ENCODE measurements at regions not wholly inside any gene's neighbourhood (a gene's known extent, or its start where the extent isn't known, plus 50 kb on each side); places are given as distances from the start of the nearest gene placed in this dataset.
"Not testable (repeated sequence)": the region's sequence is repeated elsewhere in the genome, so short reads cannot be mapped to it uniquely, and the experiment has no call there.

GRCh38 chr13:18725242-18725822 lies 456.3 kb downstream of the TUBA3C start:
- DNase-seq (ENCODE audit: missing footprints); intact Hi-C loops (cut with DNase I); ATAC-seq: not testable (repeated sequence)

DNA sequence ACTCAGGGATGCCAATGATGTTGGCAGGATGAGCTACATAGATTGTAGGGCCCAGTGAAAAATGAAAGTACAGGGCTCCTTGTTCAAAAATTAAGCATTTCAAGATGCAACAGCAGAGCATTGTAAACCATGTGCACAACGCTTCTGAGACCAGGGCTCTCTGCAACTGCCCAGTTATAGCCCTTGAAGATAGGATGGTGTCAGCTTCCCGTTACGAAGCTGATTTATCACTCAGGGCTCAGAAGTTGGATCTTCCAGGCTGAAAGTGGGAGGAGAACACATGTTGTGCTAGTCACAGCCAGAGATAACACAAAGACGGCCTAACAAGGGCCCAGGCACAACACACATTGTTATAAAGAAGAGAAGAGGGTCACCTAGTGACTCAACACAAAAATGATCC lies 466.7 kb downstream of the TUBA3C start:
- ATAC-seq (no peak), DNase-seq (ENCODE audit: missing footprints) (no peak)
- intact Hi-C loops (cut with DNase I), result no loop called here

- intact Hi-C loops (cut with DNase I); ATAC-seq; DNase-seq (ENCODE audit: missing footprints): not testable (repeated sequence)
Measured at GRCh38 chr13:18710673-18711072, 471.0 kb downstream of the TUBA3C start.

- DNase-seq (ENCODE audit: missing footprints); intact Hi-C loops (cut with DNase I); ATAC-seq: not testable (repeated sequence)
Measured at GRCh38 chr13:18706538-18706937, 475.1 kb downstream of the TUBA3C start.

- ATAC-seq; intact Hi-C loops (cut with DNase I): not testable (repeated sequence)
Measured at GRCh38 chr13:18702464-18703247, 479.0 kb downstream of the TUBA3C start.

DNA sequence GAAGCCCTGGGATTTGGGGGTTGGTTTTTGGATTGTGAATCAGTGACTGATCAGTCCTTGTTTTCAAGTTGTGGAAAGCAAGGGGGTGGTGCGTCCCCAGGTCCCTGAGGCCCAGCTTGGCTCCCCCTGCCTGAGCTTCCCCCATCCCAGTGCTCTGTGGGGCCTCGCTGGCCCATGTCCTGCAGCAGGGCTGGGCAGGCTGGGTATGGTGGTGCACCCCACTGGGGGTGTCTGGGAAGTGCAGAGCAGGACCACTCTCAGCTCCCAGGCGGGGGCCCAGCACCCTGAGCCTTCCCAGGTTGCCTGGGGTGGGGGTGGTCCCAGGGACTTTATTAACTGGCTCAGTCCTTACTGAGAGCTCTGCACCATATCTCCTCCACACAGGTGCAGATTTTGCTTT lies 483.3 kb downstream of the TUBA3C start:
- DNase-seq (ENCODE audit: missing footprints); ATAC-seq; intact Hi-C loops (cut with DNase I): not testable (repeated sequence)

More at GRCh38 chr13:18702464-18703247, 479.0 kb downstream of the TUBA3C start:
- not testable (repeated sequence) for DNase-seq (ENCODE audit: missing footprints)

DNA sequence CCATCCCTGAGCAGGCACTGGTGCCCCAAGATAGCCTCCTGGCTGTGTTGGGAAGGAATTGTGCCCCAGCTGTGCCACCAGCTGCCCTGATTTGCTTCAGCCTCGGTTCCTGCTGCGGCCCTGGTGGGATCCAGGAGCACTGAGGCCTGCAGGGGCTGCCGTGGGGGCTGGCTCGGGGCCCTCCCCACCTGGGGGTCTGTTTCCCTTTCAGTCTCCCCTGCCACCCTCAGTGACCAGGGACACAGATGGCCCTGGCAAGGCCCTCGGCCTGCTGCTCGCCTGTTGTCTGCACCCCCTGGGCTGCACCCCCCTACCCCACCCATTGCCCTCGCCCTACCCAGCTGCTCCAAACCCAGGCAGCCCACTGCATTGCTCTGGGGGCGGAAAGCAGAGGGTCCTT lies 483.8 kb downstream of the TUBA3C start:
- intact Hi-C loops (cut with DNase I); DNase-seq (ENCODE audit: missing footprints); ATAC-seq: not testable (repeated sequence)

- DNase-seq (ENCODE audit: missing footprints); intact Hi-C loops (cut with DNase I); ATAC-seq: not testable (repeated sequence)
Measured at GRCh38 chr13:18697221-18697620, 484.4 kb downstream of the TUBA3C start.

- DNase-seq (ENCODE audit: missing footprints); ATAC-seq; intact Hi-C loops (cut with DNase I): not testable (repeated sequence)
Measured at GRCh38 chr13:18677403-18677802, 504.2 kb downstream of the TUBA3C start.

- DNase-seq (ENCODE audit: missing footprints); intact Hi-C loops (cut with DNase I); ATAC-seq: not testable (repeated sequence)
Measured at GRCh38 chr13:18675268-18675667, 506.4 kb downstream of the TUBA3C start.

DNA sequence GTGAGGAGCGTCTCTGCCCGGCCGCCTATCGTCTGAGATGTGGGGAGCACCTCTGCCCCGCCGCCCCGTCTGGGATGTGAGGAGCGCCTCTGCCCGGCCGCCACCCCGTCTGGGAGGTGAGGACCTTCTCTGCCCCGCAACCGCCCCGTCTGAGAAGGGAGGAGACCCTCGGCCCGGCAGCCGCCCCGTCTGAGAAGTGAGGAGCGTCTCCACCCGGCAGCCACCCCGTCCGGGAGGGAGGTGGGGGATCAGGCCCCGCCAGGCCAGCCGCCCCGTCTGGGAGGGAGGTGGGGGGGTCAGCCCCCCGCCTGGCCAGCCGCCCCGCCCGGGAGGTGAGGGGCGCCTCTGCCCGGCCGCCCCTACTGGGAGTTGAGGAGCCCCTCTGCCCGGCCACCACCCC lies 507.8 kb downstream of the TUBA3C start:
- ATAC-seq; intact Hi-C loops (cut with DNase I); DNase-seq (ENCODE audit: missing footprints): not testable (repeated sequence)

GRCh38 chr13:18666585-18666984 lies 515.0 kb downstream of the TUBA3C start:
- intact Hi-C loops (cut with DNase I); ATAC-seq; DNase-seq (ENCODE audit: missing footprints): not testable (repeated sequence)

DNA sequence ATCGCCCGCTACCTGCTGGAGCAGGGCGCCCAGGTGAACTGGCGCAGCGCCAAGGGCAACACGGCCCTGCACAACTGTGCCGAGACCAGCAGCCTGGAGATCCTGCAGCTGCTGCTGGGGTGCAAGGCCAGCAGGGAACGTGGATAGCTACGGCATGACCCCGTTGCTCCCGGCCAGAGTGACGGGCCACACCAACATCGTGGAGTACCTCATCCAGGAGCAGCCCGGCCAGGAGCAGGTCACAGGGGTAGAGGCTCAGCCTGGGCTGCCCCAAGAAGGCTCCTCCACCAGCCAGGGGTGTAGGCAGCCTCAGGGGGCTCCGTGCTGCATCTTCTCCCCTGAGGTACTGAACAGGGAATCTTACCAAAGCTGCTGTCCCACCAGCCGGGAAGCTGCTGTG lies 515.9 kb downstream of the TUBA3C start:
- intact Hi-C loops (cut with DNase I); DNase-seq (ENCODE audit: missing footprints); ATAC-seq: not testable (repeated sequence)

DNA sequence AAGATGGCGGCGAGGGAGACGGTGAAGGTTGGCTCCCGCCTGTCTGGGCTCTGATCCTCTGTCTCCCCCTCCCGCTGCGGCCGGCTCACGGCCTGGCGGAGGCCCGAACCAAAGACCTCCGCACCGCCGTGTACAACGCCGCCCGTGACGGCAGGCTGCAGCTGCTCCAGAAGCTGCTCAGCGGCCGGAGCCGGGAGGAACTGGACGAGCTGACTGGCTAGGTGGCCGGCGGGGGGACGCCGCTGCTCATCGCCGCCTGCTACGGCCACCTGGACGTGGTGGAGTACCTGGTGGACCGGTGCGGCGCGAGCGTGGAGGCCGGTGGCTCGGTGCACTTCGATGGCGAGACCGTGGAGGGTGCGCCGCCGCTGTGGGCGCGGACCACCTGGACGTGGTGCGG lies 516.5 kb downstream of the TUBA3C start:
- intact Hi-C loops (cut with DNase I); DNase-seq (ENCODE audit: missing footprints); ATAC-seq: not testable (repeated sequence)

- intact Hi-C loops (cut with DNase I); ATAC-seq; DNase-seq (ENCODE audit: missing footprints): not testable (repeated sequence)
Measured at GRCh38 chr13:18663222-18663621, 518.4 kb downstream of the TUBA3C start.

DNA sequence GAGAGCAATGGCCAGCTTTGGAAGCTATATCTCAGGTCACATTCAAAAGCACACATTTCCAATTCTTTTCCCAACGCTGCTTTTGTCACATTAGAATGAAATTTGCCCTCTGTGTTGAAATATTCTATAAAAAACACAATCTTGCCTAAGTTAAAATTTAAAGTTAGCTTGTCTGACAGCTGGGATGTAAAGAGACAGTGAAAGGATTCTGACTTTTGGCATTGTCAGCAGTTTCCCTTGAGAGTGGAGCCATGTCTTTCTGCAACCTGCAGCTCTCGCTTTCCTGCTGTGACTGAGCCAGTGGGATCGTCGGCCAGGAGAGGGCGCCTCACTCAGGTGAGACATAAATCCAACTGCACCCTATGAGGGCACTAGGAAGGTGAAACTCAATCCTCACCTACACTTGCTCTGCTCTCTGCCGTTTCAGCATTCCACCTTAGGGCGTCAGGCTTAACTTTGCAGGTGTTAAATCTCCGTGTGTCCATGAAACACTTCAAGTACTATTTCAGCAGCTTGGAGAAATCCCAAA lies 537.9 kb downstream of the TUBA3C start:
- DNase-seq (ENCODE audit: missing footprints); intact Hi-C loops (cut with DNase I); ATAC-seq: not testable (repeated sequence)

GRCh38 chr13:18628928-18629327 lies 552.7 kb downstream of the TUBA3C start:
- ATAC-seq; intact Hi-C loops (cut with DNase I): not testable (repeated sequence)

GRCh38 chr13:18628428-18628827 lies 553.2 kb downstream of the TUBA3C start:
- intact Hi-C loops (cut with DNase I), result no loop called here
- ATAC-seq (no peak), DNase-seq (ENCODE audit: missing footprints) (no peak)

More at GRCh38 chr13:18628928-18629327, 552.7 kb downstream of the TUBA3C start:
- DNase-seq (ENCODE audit: missing footprints), result not testable (repeated sequence)

GRCh38 chr13:18624061-18624460 lies 557.6 kb downstream of the TUBA3C start:
- intact Hi-C loops (cut with DNase I); DNase-seq (ENCODE audit: missing footprints); ATAC-seq: not testable (repeated sequence)
